T-cell (primary cell): ENCODE measurements at regions not wholly inside any gene's neighbourhood (a gene's known extent, or its start where the extent isn't known, plus 50 kb on each side); places are given as distances from the start of the nearest gene placed in this dataset.

ENCODE experiments used
- ATAC-seq, 4 experiments: fragments of 200-7000 bp in 3 of 4; fragments of 150-1000 bp in 1 of 4; cut with Tn5 transposase; replicated peaks in 1 of 4; 1 replicate in 3 of 4; 2 replicates in 1 of 4; pipeline ENCODE4 v1.10.0; 2021; ENCODE audit warnings: moderate library complexity in 3 of 4, mild to moderate bottlenecking in 2 of 4, moderate number of reproducible peaks in 1 of 4
- CTCF ChIA-PET, 2 donors: fragments of 300-600 bp; sonication (Branson Sonifier 250); formaldehyde crosslinking; loops; one replicate each; lab custom pipeline; 2022; ENCODE audit warnings: antibody characterized with exemption in 2 of 2; lab: Charles Lee
- POLR2A ChIA-PET, 2 donors: fragments of 300-600 bp; sonication (Branson Sonifier 250); formaldehyde crosslinking; loops; one replicate each; lab custom pipeline; 2022; ENCODE audit warnings: antibody characterized with exemption in 2 of 2; lab: Charles Lee
- DNase-seq, 35 experiments: peaks; one replicate each; pipeline versions ENCODE4 v3.0.0 to v3.0.0-alpha.2; 2013 to 2023
- H3K27ac ChIP-seq: one replicate; pipeline ENCODE4 v1.5.1; 2013; ENCODE audit warnings: low read length
- H3K27me3 ChIP-seq, 2 experiments: replicated peaks in 1 of 2; 1 replicate in 1 of 2; 2 replicates in 1 of 2; pipeline versions ENCODE4 v1.6.1 to v1.7.0; 2013; ENCODE audit warnings: low read length in 1 of 2, mixed read lengths in 1 of 2; ENCODE audit not compliant: control insufficient read depth in 2 of 2, insufficient read depth in 2 of 2; ENCODE audit errors: extremely low read depth in 1 of 2
- H3K36me3 ChIP-seq, 2 donors: 1 replicate in 1 of 2; 2 replicates in 1 of 2; pipeline versions ENCODE4 v1.6.1 to v1.7.0; 2013; ENCODE audit warnings: low read length in 1 of 2; ENCODE audit not compliant: control insufficient read depth in 2 of 2, insufficient read depth in 1 of 2; ENCODE audit errors: extremely low read depth in 1 of 2
- H3K4me1 ChIP-seq, 2 experiments: 1 replicate in 1 of 2; 2 replicates in 1 of 2; pipeline versions ENCODE4 v1.6.1 to v1.7.0; 2013; ENCODE audit warnings: low read length in 2 of 2, mixed read lengths in 1 of 2; ENCODE audit not compliant: insufficient read depth in 2 of 2, control insufficient read depth in 1 of 2; ENCODE audit errors: extremely low read depth in 1 of 2
- H3K4me3 ChIP-seq, 2 donors: 1 replicate in 1 of 2; 2 replicates in 1 of 2; pipeline versions ENCODE4 v1.5.1 to v1.7.0; 2013; ENCODE audit warnings: mild to moderate bottlenecking in 2 of 2, low read length in 1 of 2, moderate library complexity in 1 of 2; ENCODE audit not compliant: control insufficient read depth in 1 of 2; ENCODE audit errors: extremely low read depth in 1 of 2
- H3K9me3 ChIP-seq: 2 replicates; pipeline ENCODE4 v1.7.0; 2013
- H3K27ac Mint-ChIP-seq, 2 donors: one replicate each; pipeline ENCODE4 v1.8.0; 2020 to 2021; ENCODE audit warnings: mild to moderate bottlenecking in 2 of 2, mixed read lengths in 2 of 2
- H3K27me3 Mint-ChIP-seq, 2 donors: one replicate each; pipeline ENCODE4 v1.8.0; 2021 to 2022; ENCODE audit warnings: mixed read lengths in 2 of 2
- H3K36me3 Mint-ChIP-seq: one replicate; pipeline ENCODE4 v1.8.0; 2021; ENCODE audit warnings: mixed read lengths
- H3K4me1 Mint-ChIP-seq, 3 donors: one replicate each; pipeline ENCODE4 v1.8.0; 2020 to 2022; ENCODE audit warnings: mixed read lengths in 3 of 3, mild to moderate bottlenecking in 1 of 3
- H3K4me3 Mint-ChIP-seq, 3 donors: one replicate each; pipeline ENCODE4 v1.8.0; 2020 to 2022; ENCODE audit warnings: mild to moderate bottlenecking in 3 of 3, mixed read lengths in 3 of 3, moderate library complexity in 3 of 3
- H3K9me3 Mint-ChIP-seq, 3 donors: one replicate each; pipeline ENCODE4 v1.8.0; 2020 to 2022; ENCODE audit warnings: mixed read lengths in 3 of 3
- WGBS: methylation state at CpG from one replicate; pipeline ENCODE4 v1.1.5; 2013; ENCODE audit warnings: missing lambda C conversion rate; ENCODE audit not compliant: insufficient coverage; 5-methylcytosine and 5-hydroxymethylcytosine counted together

DNA sequence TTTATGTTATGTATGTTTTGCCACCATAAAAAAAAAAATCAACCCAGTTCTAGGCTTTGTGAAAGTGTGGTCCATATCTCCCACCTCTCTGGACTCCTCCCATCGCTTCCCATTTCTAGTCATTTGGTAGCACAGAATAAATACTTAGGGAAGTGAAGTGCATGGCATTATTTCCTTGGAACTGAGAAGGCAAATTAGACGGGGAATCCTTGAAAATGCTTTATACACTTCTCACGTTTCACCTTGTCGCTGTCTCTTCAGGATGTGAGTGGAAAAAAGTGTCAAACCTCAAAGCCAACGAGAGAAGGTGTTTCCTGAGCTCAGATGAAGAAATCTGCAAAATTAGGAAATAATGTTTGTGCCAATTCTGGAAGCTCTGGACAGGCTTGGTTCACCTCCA lies 209.9 kb downstream of the ATG4C start:
- Mint-ChIP-seq H3K9me3 (no peaks in the 10 kb centered on the region), H3K4me1 (no peaks in the 10 kb centered on the region), H3K36me3 (no peaks in the 10 kb centered on the region), H3K27me3 (peaks cover 19 to 30% of the 10 kb centered on the region in 2 donors), H3K27ac (no peak overlapping the region), H3K4me3 (no peak overlapping the region)
- no peaks in the 10 kb centered on the region for H3K27me3 ChIP-seq
- H3K27ac ChIP-seq = no peak overlapping the region
- WGBS = no CpG with 5 or more reads among the region's 5 CpGs
- no peak for DNase-seq
- H3K9me3 ChIP-seq = no peaks in the 10 kb centered on the region
- POLR2A ChIA-PET = no interaction called here
- H3K4me1 ChIP-seq = no peaks in the 10 kb centered on the region
- H3K4me3 ChIP-seq = no peak overlapping the region
- CTCF ChIA-PET = no interaction called here
- ATAC-seq = no peak
- no peaks in the 10 kb centered on the region for H3K36me3 ChIP-seq

DNA sequence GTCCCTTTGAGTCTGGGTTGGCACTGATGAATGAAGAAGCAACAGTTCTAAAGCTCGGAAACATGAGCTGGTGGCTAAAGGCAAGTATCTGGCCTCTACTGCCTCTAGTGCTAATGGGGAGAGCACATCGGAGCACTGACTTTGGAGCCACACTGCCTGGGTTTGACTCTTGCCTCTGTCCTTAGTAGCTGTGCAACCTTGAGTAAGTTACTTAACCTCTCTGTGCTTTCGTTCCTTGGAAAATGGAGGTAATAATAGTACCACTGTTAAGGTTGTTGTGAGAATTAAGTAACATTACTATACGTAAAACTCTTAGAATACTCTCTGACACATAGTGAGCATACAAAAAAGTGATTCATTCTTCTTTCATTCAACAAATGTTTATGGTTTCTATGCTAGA lies 211.2 kb downstream of the ATG4C start:
- Histone ChIP-seq H3K27ac (no peak overlapping the region), H3K4me1 (no peaks in the 10 kb centered on the region), H3K4me3 (no peak overlapping the region), H3K36me3 (no peaks in the 10 kb centered on the region), H3K9me3 (no peaks in the 10 kb centered on the region), H3K27me3 (no peaks in the 10 kb centered on the region)
- WGBS = 82% methylated on average over 2 of the region's 4 CpGs
- no peaks in the 10 kb centered on the region for H3K4me1 Mint-ChIP-seq
- no peak for ATAC-seq
- no peak overlapping the region for H3K27ac Mint-ChIP-seq
- peaks cover 19 to 32% of the 10 kb centered on the region in 2 donors for H3K27me3 Mint-ChIP-seq
- POLR2A ChIA-PET = no interaction called here
- no peak overlapping the region for H3K4me3 Mint-ChIP-seq
- no peaks in the 10 kb centered on the region for H3K36me3 Mint-ChIP-seq
- CTCF ChIA-PET = no interaction called here
- no peak for DNase-seq
- no peaks in the 10 kb centered on the region for H3K9me3 Mint-ChIP-seq

DNA sequence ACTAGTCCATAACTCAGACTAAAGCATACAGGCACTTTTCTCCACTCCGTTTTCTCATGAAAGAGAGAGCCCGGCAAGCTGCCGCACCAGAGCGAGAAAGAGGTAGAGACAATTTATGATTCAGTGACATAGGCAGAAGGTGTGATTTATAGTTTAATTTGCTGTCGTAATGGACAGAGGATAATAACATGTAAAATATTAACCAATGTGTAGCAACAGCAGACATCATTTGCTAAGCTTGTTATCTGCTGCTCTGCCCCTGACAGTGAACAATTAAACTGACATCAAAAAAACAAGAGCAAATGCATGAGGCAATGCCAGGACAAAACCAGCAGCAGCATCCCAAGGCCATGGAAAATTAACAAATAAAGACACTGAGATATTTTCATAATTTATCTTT lies 214.0 kb downstream of the ATG4C start:
- ChIA-PET POLR2A (no interaction called here), CTCF (no interaction called here)
- Mint-ChIP-seq H3K36me3 (no peaks in the 10 kb centered on the region), H3K4me3 (no peak overlapping the region), H3K27ac (no peak overlapping the region), H3K27me3 (peaks cover 8 to 28% of the 10 kb centered on the region in 2 donors), H3K9me3 (no peaks in the 10 kb centered on the region), H3K4me1 (no peaks in the 10 kb centered on the region)
- DNase-seq (no peak), ATAC-seq (no peak)
- Histone ChIP-seq H3K4me1 (no peaks in the 10 kb centered on the region), H3K9me3 (no peaks in the 10 kb centered on the region), H3K27ac (no peak overlapping the region), H3K27me3 (no peaks in the 10 kb centered on the region), H3K36me3 (no peaks in the 10 kb centered on the region), H3K4me3 (no peak overlapping the region)
- 73% methylated on average over 2 of the region's 5 CpGs for WGBS

DNA sequence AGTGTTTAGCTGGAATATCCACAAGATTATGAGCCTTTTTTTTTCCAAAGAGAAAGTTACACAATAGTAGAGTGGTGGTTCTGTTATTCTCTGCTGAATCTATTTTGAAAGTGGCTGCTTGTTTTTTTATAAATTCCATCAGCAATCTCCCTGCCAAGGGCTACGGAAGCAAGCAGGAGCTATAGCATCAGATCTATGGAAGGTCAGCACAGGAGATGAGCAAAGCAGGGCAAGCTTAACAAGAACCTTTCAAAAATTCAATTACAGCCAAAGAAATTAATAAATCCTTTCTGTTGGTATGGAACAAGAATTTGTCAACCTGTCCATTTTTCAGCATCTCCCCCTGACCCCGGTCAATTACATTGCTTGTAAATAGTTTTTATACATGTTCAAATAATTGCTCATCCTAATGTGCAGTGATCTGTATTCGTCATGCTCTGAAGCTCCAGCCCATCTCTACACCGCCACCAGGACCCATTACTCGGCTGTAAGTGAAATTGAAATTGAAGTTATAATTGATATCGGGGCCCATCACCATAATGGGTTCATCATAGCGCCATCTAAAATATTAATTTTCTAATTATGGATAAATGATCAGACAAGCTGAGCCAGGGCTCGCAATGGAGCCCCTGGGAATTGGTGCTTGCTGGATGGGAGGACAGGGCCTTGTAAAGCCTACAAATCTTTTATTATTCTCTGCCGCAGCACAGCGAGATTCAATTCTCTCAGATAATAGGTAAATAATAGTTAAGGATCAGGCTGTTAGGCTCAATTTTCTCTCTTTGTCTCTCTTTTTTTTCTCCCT lies 215.1 kb downstream of the ATG4C start:
- WGBS = 100% methylated on average over 1 of the region's 10 CpGs
- no peak overlapping the region for H3K4me3 ChIP-seq
- no peak overlapping the region for H3K4me3 Mint-ChIP-seq
- ChIA-PET POLR2A (no interaction called here), CTCF (no interaction called here)
- no peak for ATAC-seq
- H3K27ac ChIP-seq = no peak overlapping the region
- no peak overlapping the region for H3K27ac Mint-ChIP-seq
- H3K36me3 Mint-ChIP-seq = no peaks in the 10 kb centered on the region
- H3K4me1 Mint-ChIP-seq = no peaks in the 10 kb centered on the region
- H3K9me3 Mint-ChIP-seq = no peaks in the 10 kb centered on the region
- H3K4me1 ChIP-seq = no peaks in the 10 kb centered on the region
- no peaks in the 10 kb centered on the region for H3K36me3 ChIP-seq
- peaks cover 5 to 17% of the 10 kb centered on the region in 2 donors for H3K27me3 Mint-ChIP-seq
- no peak for DNase-seq
- H3K27me3 ChIP-seq = no peaks in the 10 kb centered on the region
- no peaks in the 10 kb centered on the region for H3K9me3 ChIP-seq

DNA sequence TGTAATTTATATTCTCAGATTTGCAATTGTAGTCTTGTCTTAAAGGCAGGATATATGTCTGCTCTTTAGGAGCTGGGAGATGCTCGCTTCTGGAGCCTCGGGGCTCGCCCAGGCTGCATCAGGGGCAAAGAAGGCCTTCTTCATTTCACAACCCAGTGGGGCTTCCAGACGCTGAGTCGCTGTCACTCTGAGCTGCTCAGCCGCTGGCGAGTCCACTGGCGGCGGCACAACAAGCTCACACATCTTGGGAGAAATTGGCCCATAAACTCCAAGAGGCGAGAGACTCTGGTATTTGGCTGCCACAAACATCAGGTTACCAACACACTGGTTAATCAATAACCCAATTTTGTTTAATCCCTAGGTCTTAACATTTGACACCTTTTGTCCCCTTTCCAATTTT lies 216.6 kb downstream of the ATG4C start:
- no peak overlapping the region for H3K4me3 Mint-ChIP-seq
- no peaks in the 10 kb centered on the region for H3K36me3 Mint-ChIP-seq
- WGBS = 62% methylated on average over 9 of the region's 10 CpGs
- ChIA-PET POLR2A (no interaction called here), CTCF (no interaction called here)
- H3K9me3 Mint-ChIP-seq = no peaks in the 10 kb centered on the region
- no peak overlapping the region for H3K4me3 ChIP-seq
- no peaks in the 10 kb centered on the region for H3K4me1 Mint-ChIP-seq
- no peak for DNase-seq
- H3K27ac Mint-ChIP-seq = no peak overlapping the region
- H3K4me1 ChIP-seq = no peaks in the 10 kb centered on the region
- ATAC-seq = no peak
- no peaks in the 10 kb centered on the region for H3K9me3 ChIP-seq
- H3K27me3 ChIP-seq = no peaks in the 10 kb centered on the region
- H3K27ac ChIP-seq = no peak overlapping the region
- no peaks in the 10 kb centered on the region for H3K36me3 ChIP-seq
- peaks cover 3 to 15% of the 10 kb centered on the region in 2 donors for H3K27me3 Mint-ChIP-seq

DNA sequence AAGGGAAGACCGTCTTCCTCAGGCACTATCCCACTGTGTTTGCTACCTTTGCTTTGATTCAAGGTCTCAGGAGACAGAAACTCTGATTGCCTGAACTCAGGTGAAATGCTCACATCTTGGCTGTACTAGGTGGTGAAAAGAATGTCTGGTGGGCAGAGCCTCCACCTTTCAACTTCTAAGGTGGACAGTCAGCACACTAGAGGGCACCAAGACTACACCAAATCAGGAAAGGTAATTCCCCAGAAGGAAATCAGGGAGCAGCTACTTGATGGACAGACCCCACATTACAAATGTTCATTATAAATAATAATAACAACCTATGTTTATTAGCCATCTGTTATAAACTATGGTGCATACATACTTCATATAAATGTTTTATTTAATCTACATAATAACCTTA lies 220.9 kb downstream of the ATG4C start:
- Histone ChIP-seq H3K4me1 (no peaks in the 10 kb centered on the region), H3K36me3 (no peaks in the 10 kb centered on the region), H3K4me3 (no peak overlapping the region), H3K27ac (no peak overlapping the region), H3K9me3 (no peaks in the 10 kb centered on the region), H3K27me3 (no peaks in the 10 kb centered on the region)
- no peaks in the 10 kb centered on the region for H3K4me1 Mint-ChIP-seq
- ChIA-PET CTCF (no interaction called here), POLR2A (no interaction called here)
- no peaks in the 10 kb centered on the region for H3K36me3 Mint-ChIP-seq
- no peak for DNase-seq
- peaks cover 0 to 4% (median 0%) of the 10 kb centered on the region in 3 donors for H3K9me3 Mint-ChIP-seq
- H3K27ac Mint-ChIP-seq = no peak overlapping the region
- H3K27me3 Mint-ChIP-seq = peaks cover 6 to 14% of the 10 kb centered on the region in 2 donors
- no peak for ATAC-seq
- H3K4me3 Mint-ChIP-seq = no peak overlapping the region
- no CpG with 5 or more reads among the region's 1 CpG for WGBS
